ENCODE measurements at regions not wholly inside any gene's neighbourhood (a gene's known extent, or its start where the extent isn't known, plus 50 kb on each side); places are given as distances from the start of the nearest gene placed in this dataset.

DNA sequence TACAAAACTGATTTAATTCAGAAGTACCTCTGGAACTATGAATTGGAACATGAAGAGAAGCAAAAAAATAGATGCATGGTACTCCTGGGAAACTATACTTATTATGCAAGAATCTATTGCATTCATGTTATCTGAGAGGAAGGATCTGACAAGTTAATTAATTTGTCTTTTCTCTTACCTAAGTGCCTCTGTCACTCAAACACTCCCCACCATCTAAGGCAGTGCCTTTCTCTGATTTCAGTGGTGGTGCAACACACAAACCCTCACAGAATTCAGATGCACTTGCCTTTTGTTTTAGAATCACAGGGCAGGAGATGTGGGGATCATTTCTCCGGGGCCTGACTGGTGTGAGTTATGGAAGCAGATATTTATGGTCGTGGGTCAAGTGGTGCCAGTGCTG is 52.5 kb upstream of the C9orf72 start:
- Histone ChIP-seq H3K9me3 (ENCODE audit: control insufficient read depth, low read length) (no peaks in the 10 kb centered on the region), H3K4me3 (ENCODE audit: insufficient read depth, low read depth, low read length) (no peak overlapping the region), H3K27ac (ENCODE audit: insufficient read depth, low read depth, low read length, poor library complexity, severe bottlenecking) (no peak overlapping the region), H3K4me1 (ENCODE audit: control insufficient read depth, insufficient read depth, low read length) (peaks cover 9% of the 10 kb centered on the region), H3K27me3 (ENCODE audit: control insufficient read depth, insufficient read depth, low read length, poor library complexity, severe bottlenecking) (no peaks in the 10 kb centered on the region), H3K36me3 (ENCODE audit: control insufficient read depth, insufficient read depth, low read length) (no peaks in the 10 kb centered on the region)
- 82 to 87% methylated on average over 2 of the region's 2 CpGs for whole genome bisulfite sequencing, 2 experiments

DNA sequence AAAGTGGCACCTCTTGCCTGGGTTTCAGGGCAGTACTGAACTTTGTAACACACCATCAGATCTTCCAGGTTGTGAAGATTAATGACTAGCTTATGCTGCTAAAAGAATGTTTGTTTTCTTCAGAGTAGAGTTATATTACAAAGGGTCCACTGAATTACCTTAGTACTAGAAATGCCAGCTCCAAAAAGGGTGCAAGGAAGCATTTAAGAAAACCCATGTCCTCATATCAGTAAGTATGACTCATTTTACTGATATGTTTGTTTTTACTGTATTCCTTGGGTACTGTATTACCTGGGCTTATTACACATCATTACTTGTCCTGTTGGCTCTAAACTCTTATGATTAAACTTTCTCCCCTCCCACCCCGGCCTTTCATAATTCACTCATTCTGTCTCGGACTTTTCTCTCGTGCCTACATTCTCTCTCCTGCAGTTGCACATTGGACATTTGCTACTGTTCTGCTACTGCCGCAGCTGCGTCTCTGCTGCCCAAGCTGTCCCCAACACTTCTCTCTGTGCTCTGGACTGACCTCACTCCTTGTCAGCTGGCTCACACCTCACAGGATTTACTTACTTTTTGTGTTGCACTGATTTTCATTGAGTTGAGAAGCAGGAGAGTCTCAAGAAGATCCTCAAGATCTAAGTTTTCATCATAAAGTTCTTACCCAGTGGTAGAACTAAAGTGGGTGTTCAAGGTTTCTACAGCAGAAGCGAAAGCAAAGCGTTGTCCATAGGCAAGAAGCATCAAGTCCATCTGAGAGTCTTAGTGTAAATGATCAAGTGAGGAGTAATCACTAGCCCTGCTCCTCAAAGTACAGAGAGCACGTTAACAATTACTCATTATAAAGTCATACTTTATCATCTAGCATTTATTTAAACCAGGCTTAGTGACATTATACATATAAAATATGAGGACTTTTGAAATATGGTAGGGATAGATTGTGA is 53.2 kb upstream of the C9orf72 start:
- H3K9me3 ChIP-seq (ENCODE audit: control insufficient read depth, low read length) = no peaks in the 10 kb centered on the region
- no peaks in the 10 kb centered on the region for H3K36me3 ChIP-seq (ENCODE audit: control insufficient read depth, insufficient read depth, low read length)
- H3K27me3 ChIP-seq (ENCODE audit: control insufficient read depth, insufficient read depth, low read length, poor library complexity, severe bottlenecking) = no peaks in the 10 kb centered on the region
- 91% methylated on average over 7 to 8 of the region's 8 CpGs for WGBS, 2 experiments
- no peak overlapping the region for H3K4me3 ChIP-seq (ENCODE audit: insufficient read depth, low read depth, low read length)
- H3K4me1 ChIP-seq (ENCODE audit: control insufficient read depth, insufficient read depth, low read length) = peaks cover 9% of the 10 kb centered on the region
- H3K27ac ChIP-seq (ENCODE audit: insufficient read depth, low read depth, low read length, poor library complexity, severe bottlenecking) = no peak overlapping the region

GRCh38 chr9:27627188-27627564 is 53.9 kb upstream of the C9orf72 start:
- Histone ChIP-seq H3K4me1 (ENCODE audit: control insufficient read depth, insufficient read depth, low read length) (peaks cover 9% of the 10 kb centered on the region), H3K27ac (ENCODE audit: insufficient read depth, low read depth, low read length, poor library complexity, severe bottlenecking) (no peak overlapping the region), H3K9me3 (ENCODE audit: control insufficient read depth, low read length) (no peaks in the 10 kb centered on the region), H3K36me3 (ENCODE audit: control insufficient read depth, insufficient read depth, low read length) (no peaks in the 10 kb centered on the region), H3K27me3 (ENCODE audit: control insufficient read depth, insufficient read depth, low read length, poor library complexity, severe bottlenecking) (no peaks in the 10 kb centered on the region), H3K4me3 (ENCODE audit: insufficient read depth, low read depth, low read length) (no peak overlapping the region)
- WGBS, 2 experiments = 27 to 28% methylated on average over 4 to 5 of the region's 5 CpGs

DNA sequence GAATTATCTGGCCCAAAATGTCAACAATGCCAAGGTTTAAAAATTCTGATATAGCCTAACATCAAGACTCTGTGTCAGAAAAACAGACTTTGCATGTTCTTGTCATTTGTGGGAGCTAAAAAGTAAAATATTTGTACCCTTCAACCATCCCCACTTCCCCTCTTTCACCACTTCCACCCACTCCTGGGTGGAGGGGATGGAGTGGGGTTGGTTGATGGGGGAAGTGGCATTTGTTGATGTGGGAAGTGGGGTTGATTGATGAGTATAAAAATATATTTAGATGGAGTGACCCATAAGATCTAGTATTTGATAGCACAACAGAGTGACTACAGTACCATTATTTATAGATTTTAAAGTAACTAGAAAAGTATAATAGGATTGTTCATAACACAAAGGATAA is 55.0 kb upstream of the C9orf72 start:
- Histone ChIP-seq H3K9me3 (ENCODE audit: control insufficient read depth, low read length) (no peaks in the 10 kb centered on the region), H3K36me3 (ENCODE audit: control insufficient read depth, insufficient read depth, low read length) (no peaks in the 10 kb centered on the region), H3K4me3 (ENCODE audit: insufficient read depth, low read depth, low read length) (no peak overlapping the region), H3K27ac (ENCODE audit: insufficient read depth, low read depth, low read length, poor library complexity, severe bottlenecking) (no peak overlapping the region), H3K4me1 (ENCODE audit: control insufficient read depth, insufficient read depth, low read length) (peaks cover 9% of the 10 kb centered on the region), H3K27me3 (ENCODE audit: control insufficient read depth, insufficient read depth, low read length, poor library complexity, severe bottlenecking) (no peaks in the 10 kb centered on the region)

DNA sequence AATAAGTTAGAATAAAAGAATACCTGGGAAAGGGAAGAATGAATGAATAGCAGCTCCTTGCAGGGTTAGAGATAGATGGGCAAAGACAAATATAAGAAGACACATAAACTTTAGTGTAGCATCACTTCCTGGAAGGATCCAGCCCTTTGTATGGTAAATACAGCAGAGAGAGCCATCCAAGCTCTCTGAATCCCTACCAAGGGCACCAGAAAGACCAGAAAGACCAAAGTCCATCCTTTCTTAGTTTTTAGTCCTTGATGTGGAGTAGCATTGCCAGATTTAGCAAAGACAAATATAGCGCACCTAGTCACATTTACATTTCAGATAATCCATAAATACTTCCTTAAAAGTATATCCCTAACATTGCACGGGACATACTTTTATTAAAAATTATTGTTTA is 56.1 kb upstream of the C9orf72 start:
- H3K4me3 ChIP-seq (ENCODE audit: insufficient read depth, low read depth, low read length) = no peak overlapping the region
- WGBS, 2 experiments = 97 to 100% methylated on average over 1 to 2 of the region's 2 CpGs
- no peak overlapping the region for H3K27ac ChIP-seq (ENCODE audit: insufficient read depth, low read depth, low read length, poor library complexity, severe bottlenecking)
- H3K9me3 ChIP-seq (ENCODE audit: control insufficient read depth, low read length) = no peaks in the 10 kb centered on the region
- H3K27me3 ChIP-seq (ENCODE audit: control insufficient read depth, insufficient read depth, low read length, poor library complexity, severe bottlenecking) = no peaks in the 10 kb centered on the region
- H3K4me1 ChIP-seq (ENCODE audit: control insufficient read depth, insufficient read depth, low read length) = peaks cover 9% of the 10 kb centered on the region
- H3K36me3 ChIP-seq (ENCODE audit: control insufficient read depth, insufficient read depth, low read length) = no peaks in the 10 kb centered on the region

DNA sequence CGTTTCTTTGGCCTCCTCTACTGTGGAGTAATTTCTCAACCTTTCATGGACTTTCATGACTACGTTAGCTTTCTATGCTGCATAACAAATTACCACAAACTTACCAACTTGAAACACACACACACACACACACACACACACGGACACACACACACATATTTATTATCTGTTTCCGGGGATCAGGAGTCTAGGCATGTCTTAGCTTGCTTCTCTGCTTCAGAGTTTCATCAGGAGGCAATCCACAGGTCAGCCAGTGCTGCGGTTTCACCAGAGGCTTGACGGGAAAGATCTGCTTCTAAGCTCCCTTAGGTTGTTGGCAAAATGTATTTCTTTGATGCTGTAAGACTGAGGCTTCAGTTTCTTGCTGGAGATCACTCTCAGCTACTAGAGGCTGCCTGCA is 59.0 kb upstream of the C9orf72 start:
- no peak overlapping the region for H3K4me3 ChIP-seq (ENCODE audit: insufficient read depth, low read depth, low read length)
- 85% methylated on average over 6 of the region's 6 CpGs for WGBS, 2 experiments
- no peaks in the 10 kb centered on the region for H3K9me3 ChIP-seq (ENCODE audit: control insufficient read depth, low read length)
- H3K36me3 ChIP-seq (ENCODE audit: control insufficient read depth, insufficient read depth, low read length) = no peaks in the 10 kb centered on the region
- no peaks in the 10 kb centered on the region for H3K27me3 ChIP-seq (ENCODE audit: control insufficient read depth, insufficient read depth, low read length, poor library complexity, severe bottlenecking)
- H3K27ac ChIP-seq (ENCODE audit: insufficient read depth, low read depth, low read length, poor library complexity, severe bottlenecking) = no peak overlapping the region
- peaks cover under 1% of the 10 kb centered on the region for H3K4me1 ChIP-seq (ENCODE audit: control insufficient read depth, insufficient read depth, low read length)

DNA sequence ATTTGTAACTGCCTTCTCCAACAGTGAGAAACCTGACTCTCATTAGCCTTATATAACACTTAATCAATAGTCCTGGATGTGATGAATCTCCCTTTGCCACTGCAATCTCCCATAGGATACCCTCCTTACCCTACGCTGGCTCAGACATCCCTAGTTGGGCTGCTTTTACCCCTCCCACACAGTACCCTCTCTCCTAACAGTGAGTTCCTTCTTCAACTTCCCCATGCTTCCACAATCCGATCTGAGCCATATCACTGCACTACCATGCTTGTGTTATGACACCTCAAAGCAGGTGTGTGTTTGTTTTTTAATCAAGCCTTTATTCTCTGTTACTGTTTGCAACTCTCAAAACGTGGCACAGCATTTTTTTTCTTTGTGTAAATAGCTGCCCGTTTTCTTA is 60.5 kb upstream of the C9orf72 start:
- H3K4me1 ChIP-seq (ENCODE audit: control insufficient read depth, insufficient read depth, low read length) = no peaks in the 10 kb centered on the region
- no peak overlapping the region for H3K27ac ChIP-seq (ENCODE audit: insufficient read depth, low read depth, low read length, poor library complexity, severe bottlenecking)
- no peaks in the 10 kb centered on the region for H3K27me3 ChIP-seq (ENCODE audit: control insufficient read depth, insufficient read depth, low read length, poor library complexity, severe bottlenecking)
- H3K36me3 ChIP-seq (ENCODE audit: control insufficient read depth, insufficient read depth, low read length) = no peaks in the 10 kb centered on the region
- WGBS, 2 experiments = 81 to 91% methylated on average over 4 of the region's 4 CpGs
- no peaks in the 10 kb centered on the region for H3K9me3 ChIP-seq (ENCODE audit: control insufficient read depth, low read length)
- no peak overlapping the region for H3K4me3 ChIP-seq (ENCODE audit: insufficient read depth, low read depth, low read length)

- no peaks in the 10 kb centered on the region for H3K27me3 ChIP-seq (ENCODE audit: control insufficient read depth, insufficient read depth, low read length, poor library complexity, severe bottlenecking)
- H3K27ac ChIP-seq (ENCODE audit: insufficient read depth, low read depth, low read length, poor library complexity, severe bottlenecking) = no peak overlapping the region
- no peak overlapping the region for H3K4me3 ChIP-seq (ENCODE audit: insufficient read depth, low read depth, low read length)
- no peaks in the 10 kb centered on the region for H3K4me1 ChIP-seq (ENCODE audit: control insufficient read depth, insufficient read depth, low read length)
- WGBS, 2 experiments = 92 to 98% methylated on average over 2 of the region's 2 CpGs
- no peaks in the 10 kb centered on the region for H3K36me3 ChIP-seq (ENCODE audit: control insufficient read depth, insufficient read depth, low read length)
- H3K9me3 ChIP-seq (ENCODE audit: control insufficient read depth, low read length) = no peaks in the 10 kb centered on the region
Measured at GRCh38 chr9:27634879-27635278, 61.6 kb upstream of the C9orf72 start.

DNA sequence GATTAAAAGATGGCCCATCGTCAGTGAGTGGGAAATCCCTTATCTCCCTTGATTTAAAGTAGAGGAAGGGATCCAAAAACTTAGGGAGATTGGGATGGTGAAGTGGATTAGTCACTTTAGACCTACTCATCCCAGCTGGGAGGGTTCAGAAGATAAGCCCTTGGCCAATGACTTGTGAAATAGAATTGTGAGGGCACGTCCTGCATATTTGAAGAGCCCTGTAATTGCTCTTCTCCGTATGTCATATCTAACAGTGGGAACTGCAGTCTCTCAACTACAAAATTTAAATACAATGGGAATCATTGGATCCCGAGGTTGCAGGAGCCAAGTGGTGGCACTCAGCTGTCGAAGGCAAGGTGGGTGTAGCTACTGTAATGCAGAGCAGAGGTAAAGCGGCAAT is 65.4 kb upstream of the C9orf72 start:
- Histone ChIP-seq H3K27ac (ENCODE audit: insufficient read depth, low read depth, low read length, poor library complexity, severe bottlenecking) (no peak overlapping the region), H3K4me1 (ENCODE audit: control insufficient read depth, insufficient read depth, low read length) (no peaks in the 10 kb centered on the region), H3K36me3 (ENCODE audit: control insufficient read depth, insufficient read depth, low read length) (no peaks in the 10 kb centered on the region), H3K9me3 (ENCODE audit: control insufficient read depth, low read length) (no peaks in the 10 kb centered on the region), H3K4me3 (ENCODE audit: insufficient read depth, low read depth, low read length) (no peak overlapping the region), H3K27me3 (ENCODE audit: control insufficient read depth, insufficient read depth, low read length, poor library complexity, severe bottlenecking) (no peaks in the 10 kb centered on the region)
- WGBS, 2 experiments = 92 to 93% methylated on average over 6 of the region's 6 CpGs

DNA sequence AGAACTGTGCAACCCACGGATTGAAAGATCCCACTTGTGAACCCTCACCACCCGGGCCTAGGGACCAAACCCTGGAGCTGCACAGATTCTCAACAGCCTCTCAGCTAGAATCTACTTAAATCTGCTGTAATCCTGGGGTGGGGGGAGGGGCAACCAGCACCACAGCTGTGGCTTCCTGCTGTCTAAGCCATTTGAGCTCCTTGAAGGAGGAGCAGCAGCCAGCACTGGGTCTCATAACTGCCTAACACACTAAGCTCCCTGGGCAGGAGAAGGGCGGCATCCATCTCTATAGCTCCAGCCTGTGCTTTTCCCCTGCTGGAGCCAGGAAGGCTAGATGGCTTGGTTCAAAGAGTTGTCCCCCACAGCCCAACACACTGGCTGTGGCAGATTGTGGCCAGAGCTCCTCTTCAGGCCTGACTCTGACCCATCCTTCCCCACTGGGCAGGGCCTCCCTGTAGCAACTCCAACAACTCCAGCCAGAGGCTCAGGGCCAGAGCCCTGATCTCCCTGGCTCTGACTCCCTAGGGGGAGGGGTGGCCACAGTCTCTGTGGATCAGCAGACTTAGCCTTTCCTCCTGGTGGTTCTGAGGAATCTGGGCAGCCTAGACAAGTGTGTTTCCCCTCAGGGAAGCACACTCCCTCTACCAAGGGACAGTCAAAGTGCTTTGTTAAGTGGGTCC is 72.0 kb upstream of the C9orf72 start:
- Histone ChIP-seq H3K27me3 (ENCODE audit: control insufficient read depth, insufficient read depth, low read length, poor library complexity, severe bottlenecking) (no peaks in the 10 kb centered on the region), H3K36me3 (ENCODE audit: control insufficient read depth, insufficient read depth, low read length) (no peaks in the 10 kb centered on the region), H3K4me3 (ENCODE audit: insufficient read depth, low read depth, low read length) (no peak overlapping the region), H3K27ac (ENCODE audit: insufficient read depth, low read depth, low read length, poor library complexity, severe bottlenecking) (no peak overlapping the region), H3K4me1 (ENCODE audit: control insufficient read depth, insufficient read depth, low read length) (no peaks in the 10 kb centered on the region), H3K9me3 (ENCODE audit: control insufficient read depth, low read length) (no peaks in the 10 kb centered on the region)
- WGBS, 2 experiments = 66 to 73% methylated on average over 3 of the region's 3 CpGs

All from ectodermal cell (in vitro differentiated cells).